ENCODE measurements at regions not wholly inside any gene's neighbourhood (a gene's known extent, or its start where the extent isn't known, plus 50 kb on each side); places are given as distances from the start of the nearest gene placed in this dataset.

GRCh38 chr20:20877079-20877478 is 164.6 kb upstream of the RALGAPA2 start:
- DNase-seq (ENCODE audit: low read depth), result no peak

DNA sequence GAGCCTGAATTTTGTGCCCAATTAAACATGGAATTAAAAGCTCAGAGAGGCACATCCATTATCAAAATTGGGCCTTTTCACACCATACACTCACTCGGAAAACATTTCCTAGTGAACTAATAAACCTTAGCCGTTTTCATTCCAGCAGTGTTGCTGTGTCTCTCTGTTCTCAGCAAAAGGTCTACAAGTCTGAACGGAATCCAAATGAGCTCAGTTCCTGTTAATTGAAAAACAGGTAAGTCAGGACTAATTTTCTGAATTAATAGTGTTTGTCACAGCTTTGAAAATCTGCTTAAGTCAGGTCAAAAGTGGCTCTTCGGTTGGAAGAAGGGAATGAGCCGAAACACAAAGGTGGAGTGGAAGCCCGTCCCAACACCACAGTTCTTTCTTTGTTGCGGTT is 163.3 kb upstream of the RALGAPA2 start:
- DNase-seq (ENCODE audit: low read depth), result no peak

- DNase-seq (ENCODE audit: low read depth), result no peak
These were observed 160.0 kb upstream of the RALGAPA2 start for GRCh38 chr20:20872428-20872827.

- no peak for DNase-seq (ENCODE audit: low read depth)
These were observed 156.8 kb upstream of the RALGAPA2 start for GRCh38 chr20:20869161-20869775.

- no peak for DNase-seq (ENCODE audit: low read depth)
These were observed 152.1 kb upstream of the RALGAPA2 start for GRCh38 chr20:20864351-20865096.

GRCh38 chr20:20860078-20860806 is 147.8 kb upstream of the RALGAPA2 start:
- DNase-seq (ENCODE audit: low read depth), result peak; percentile 85

DNA sequence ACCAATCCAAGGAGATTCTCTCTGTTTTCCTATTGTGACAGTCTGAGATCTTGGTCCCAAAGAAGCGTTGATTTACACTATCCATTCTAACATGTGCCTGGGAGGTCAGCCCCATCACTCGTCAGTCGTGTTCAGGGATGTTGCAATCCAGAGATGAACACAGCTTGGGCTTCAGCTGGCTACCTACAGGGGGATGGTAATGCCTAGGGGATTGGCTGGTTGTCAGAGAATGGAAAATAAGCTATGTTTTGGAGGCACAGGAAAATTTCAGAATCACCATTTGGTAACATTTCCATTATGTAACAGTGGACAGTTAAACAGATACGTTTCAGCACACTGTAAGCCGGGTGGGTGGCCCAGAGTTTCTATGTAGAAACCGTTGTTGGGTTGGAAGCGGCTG is 147.1 kb upstream of the RALGAPA2 start:
- DNase-seq (ENCODE audit: low read depth), result no peak

GRCh38 chr20:20856956-20857355 is 144.5 kb upstream of the RALGAPA2 start:
- DNase-seq (ENCODE audit: low read depth), result no peak

GRCh38 chr20:20856306-20856705 is 143.9 kb upstream of the RALGAPA2 start:
- DNase-seq (ENCODE audit: low read depth), result no peak

DNA sequence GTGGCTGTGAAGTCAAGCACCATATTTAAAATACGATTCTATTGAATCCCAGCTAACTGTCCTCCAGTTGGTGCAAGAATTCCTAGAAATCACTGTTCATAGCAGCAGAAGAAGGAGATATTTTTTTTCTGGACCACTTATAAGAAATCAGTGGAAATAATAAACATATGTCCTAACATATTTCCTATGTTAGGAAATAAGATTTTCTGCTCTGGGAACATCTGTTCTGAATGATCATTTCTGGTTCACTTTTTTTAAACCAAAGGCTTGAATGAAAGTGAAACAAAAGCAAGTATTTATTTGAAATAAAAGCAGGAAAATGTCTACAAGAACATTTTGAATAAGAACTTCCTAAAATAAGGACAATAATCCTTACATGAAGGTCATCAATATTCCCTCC is 138.9 kb upstream of the RALGAPA2 start:
- DNase-seq (ENCODE audit: low read depth), result no peak

- no peak for DNase-seq (ENCODE audit: low read depth)
These were observed 138.0 kb upstream of the RALGAPA2 start for GRCh38 chr20:20850407-20850806.

GRCh38 chr20:20849161-20849560 is 136.7 kb upstream of the RALGAPA2 start:
- DNase-seq (ENCODE audit: low read depth), result no peak

GRCh38 chr20:20847814-20848213 is 135.4 kb upstream of the RALGAPA2 start:
- DNase-seq (ENCODE audit: low read depth), result no peak

- no peak for DNase-seq (ENCODE audit: low read depth)
These were observed 131.5 kb upstream of the RALGAPA2 start for GRCh38 chr20:20843982-20844381.

DNA sequence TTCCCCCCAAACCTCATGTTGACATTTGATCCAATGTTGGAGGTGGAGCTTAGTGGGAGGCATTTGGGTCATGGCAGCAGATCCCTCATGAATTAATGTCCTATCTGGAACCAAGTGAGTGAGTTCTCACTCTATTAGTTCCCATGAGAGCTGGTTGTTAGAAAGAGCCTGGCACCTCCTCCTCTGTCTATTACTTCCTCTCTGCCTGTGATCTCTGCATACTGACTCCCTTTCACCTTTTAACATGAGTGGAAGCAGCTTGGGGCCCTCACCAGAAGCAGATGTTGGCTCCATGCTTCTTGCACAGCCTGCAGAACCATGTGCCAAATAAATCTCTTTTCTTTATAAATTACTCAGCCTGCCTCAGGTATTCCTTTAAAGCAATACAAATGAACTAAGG is 127.3 kb upstream of the RALGAPA2 start:
- DNase-seq (ENCODE audit: low read depth), result no peak

- no peak for DNase-seq (ENCODE audit: low read depth)
These were observed 125.2 kb upstream of the RALGAPA2 start for GRCh38 chr20:20837574-20838021.

DNA sequence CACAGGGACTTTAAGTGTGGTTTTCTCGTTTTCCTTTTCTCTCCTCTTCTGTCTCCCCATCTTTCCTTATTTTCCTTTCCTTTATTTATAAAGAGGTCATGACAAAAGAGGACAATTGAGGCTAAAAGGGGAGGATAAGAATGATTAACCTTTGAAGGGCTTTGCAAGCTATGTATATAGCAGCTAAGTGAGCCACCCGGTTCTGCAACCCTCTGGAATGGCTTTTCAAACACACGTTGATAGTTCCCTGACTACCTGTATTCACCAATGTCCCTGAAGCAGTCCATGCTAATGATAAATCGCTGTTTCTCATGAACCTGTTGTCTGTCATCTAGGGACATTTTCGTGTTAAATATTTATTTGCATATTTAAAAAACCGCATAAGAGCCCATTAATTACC is 124.4 kb upstream of the RALGAPA2 start:
- no peak for DNase-seq (ENCODE audit: low read depth)

DNA sequence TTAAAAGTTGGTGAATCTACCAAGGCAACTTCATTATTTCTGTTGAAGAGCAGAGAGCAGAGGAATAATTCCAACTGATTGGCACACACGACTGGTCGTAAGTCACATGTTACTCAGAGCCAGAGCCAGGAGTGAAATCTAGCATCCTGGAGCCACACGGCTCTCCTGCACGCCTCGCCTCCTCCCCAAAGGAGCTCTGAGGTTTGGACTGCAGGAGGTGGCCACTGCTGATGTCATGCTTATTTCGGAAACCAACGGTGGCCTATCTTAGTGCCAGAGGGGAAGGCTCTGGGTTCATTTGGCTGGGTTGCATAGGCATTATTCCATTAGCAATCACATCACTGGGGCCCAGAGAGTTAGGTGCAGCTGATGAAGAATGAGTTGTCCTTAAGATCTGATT is 123.5 kb upstream of the RALGAPA2 start:
- no peak for DNase-seq (ENCODE audit: low read depth)

- DNase-seq (ENCODE audit: low read depth), result no peak
These were observed 121.6 kb upstream of the RALGAPA2 start for GRCh38 chr20:20834008-20834407.

DNA sequence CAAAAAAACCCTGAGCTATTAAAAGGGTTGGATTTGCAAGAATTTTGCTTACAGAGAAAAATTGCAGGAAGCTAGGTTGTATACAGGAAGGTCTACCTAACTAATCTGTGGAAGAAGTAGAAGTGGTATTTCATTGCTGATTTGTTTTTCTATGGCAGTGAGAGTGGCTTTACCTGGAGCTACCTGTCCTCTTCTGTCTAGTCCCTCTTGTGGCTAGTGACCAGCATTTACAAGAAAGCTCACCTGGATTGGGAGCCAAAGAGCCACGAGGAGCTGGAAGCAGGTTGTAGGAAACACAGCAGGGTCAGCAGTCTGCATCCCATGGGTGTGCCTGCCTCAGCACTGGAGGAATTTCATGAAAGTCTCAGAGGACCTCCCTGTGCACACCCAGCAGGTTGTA is 120.3 kb upstream of the RALGAPA2 start:
- no peak for DNase-seq (ENCODE audit: low read depth)

- no peak for DNase-seq (ENCODE audit: low read depth)
These were observed 119.3 kb upstream of the RALGAPA2 start for GRCh38 chr20:20831794-20832193.

DNA sequence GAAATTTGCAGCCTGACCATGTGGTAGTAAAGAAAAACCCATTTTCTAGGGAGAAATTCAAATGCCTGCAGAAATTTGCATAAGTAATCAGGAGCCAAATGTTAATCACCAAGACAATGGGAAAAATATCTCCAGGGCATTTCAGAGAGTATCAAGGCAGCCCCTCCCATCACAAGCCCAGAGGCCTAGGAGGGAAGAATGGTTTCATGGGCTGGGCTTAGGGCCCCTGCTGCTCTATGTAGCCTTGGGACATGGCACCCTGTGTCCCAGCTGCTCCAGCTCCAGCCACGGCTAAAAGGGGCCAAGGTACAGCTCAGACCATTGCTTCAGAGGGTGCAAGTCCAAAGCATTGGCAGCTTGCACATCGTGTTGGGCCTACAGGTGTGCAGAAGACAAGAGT is 117.2 kb upstream of the RALGAPA2 start:
- no peak for DNase-seq (ENCODE audit: low read depth)

DNA sequence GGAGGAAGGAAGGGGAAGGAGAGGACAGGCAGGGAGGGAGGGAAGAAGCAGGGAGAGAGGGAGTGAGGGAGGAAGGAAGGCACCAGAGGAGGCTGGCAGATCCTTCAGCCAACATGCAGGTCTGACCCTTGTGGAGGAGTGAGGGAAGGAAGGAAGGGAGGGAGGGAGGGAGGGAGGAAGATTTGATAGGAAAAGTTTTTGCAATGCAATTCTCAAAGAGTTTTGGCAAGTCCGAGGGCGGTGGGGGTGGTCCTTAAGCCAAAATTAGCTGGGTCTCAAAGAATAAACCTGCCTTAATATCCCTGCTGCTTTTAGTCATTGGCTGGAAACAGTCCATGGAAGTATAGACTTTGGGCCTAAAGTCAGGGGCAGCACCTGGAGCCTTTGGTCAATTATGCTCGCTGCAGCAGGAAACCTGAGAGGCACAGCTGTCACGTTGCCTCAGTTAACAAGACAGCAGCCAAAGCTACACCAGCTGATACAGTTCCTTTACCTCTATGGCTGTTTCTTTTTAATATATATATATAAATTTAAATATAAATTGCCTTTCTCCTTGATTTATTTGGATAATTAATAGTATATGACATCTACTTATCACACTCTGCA is 115.7 kb upstream of the RALGAPA2 start:
- no peak for DNase-seq (ENCODE audit: low read depth)
